Activated naive CD4-positive, alpha-beta T cell treated with anti-CD3 and anti-CD28 coated beads, Interleukin-2, amount 50 U/mL, for 72 hours (primary cell): ENCODE measurements at regions not wholly inside any gene's neighbourhood (a gene's known extent, or its start where the extent isn't known, plus 50 kb on each side); places are given as distances from the start of the nearest gene placed in this dataset.
"Not testable (repeated sequence)": the region's sequence is repeated elsewhere in the genome, so short reads cannot be mapped to it uniquely, and the experiment has no call there.

Experiments used
- ATAC-seq, 2 donors: fragments of 150-1000 bp; cut with Tn5 transposase; 2 replicates each; pipeline ENCODE4 v1.10.0; 2021; ENCODE audit warnings: mild to moderate bottlenecking in 2 of 2, moderate library complexity in 2 of 2
- DNase-seq, 2 donors: peaks; one replicate each; pipeline ENCODE4 v3.0.0; 2021 to 2022; ENCODE audit warnings: low spot score in 2 of 2
- H3K27ac Mint-ChIP-seq, 2 donors: one replicate each; pipeline ENCODE4 v1.8.0; 2022; ENCODE audit warnings: mild to moderate bottlenecking in 2 of 2, mixed read lengths in 2 of 2
- H3K36me3 Mint-ChIP-seq, 2 donors: one replicate each; pipeline ENCODE4 v1.8.0; 2022; ENCODE audit warnings: mixed read lengths in 2 of 2
- H3K9me3 Mint-ChIP-seq, 2 donors: one replicate each; pipeline ENCODE4 v1.8.0; 2022; ENCODE audit warnings: mixed read lengths in 2 of 2

DNA sequence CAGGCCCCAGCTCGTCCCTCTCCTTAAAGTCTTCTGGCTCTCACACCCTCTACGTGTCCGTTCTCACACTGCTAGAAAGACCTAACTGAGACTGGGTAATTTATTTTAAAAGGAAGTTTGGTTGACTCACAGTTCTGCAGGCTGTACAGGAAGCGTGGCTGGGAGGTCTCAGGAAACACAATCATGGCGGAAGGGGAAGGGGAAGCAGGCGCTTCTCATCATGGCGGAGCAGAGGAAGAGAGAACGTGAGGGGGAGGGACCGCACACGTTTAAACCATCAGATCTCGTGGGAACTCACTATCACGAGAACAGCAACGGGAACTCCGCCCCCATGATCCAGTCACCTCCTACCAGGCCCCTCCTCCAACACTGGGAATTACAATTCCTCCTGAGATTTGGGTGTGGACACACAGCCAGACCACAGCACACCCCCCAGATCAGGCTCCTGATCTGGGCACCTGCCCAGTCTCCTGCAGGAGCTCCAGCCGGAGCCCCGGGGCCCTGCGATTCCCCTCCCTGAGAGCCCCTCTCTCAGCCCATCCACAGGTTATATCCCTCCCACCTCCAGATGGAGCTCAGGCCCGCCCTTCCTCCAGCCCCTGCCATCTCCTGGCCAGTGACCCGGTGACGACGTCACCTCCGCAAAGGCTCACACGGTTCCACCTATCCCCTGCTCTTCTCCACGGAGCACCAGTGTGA is 170.2 kb downstream of the BRD1 start:
- DNase-seq (peak; percentile 70 to 83), ATAC-seq (peak; percentile 85 to 90)
- peaks cover 16 to 17% of the 10 kb centered on the region in 2 donors for H3K36me3 Mint-ChIP-seq
- H3K27ac Mint-ChIP-seq: peak overlapping the region; percentile 83 to 90
- no peaks in the 10 kb centered on the region for H3K9me3 Mint-ChIP-seq

DNA sequence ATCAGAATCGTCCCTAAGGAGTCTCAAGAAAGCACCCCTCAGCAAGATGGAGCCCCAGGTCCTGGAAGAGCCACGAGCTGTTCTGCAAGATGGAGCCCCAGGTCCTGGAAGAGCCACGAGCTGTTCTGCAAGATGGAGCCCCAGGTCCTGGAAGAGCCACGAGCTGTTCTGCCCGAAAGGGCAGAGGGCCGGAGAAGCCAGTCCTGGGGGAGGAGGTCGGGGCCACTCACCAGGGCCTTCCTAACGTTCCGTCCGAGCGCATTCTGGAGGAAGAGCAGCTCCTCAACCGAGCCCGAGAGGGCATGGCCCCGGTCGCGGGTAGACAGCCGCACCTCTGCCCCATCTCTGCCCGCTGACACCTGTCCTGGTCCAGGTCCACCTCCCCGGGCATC is 170.8 kb downstream of the BRD1 start:
- Mint-ChIP-seq H3K27ac (peak overlapping the region; percentile 83 to 90), H3K36me3 (peaks cover 17 to 22% of the 10 kb centered on the region in 2 donors)
- peak in 1 of 2 donors; percentile 35 for DNase-seq
- H3K9me3 Mint-ChIP-seq: not testable (repeated sequence)
- ATAC-seq: peak; percentile 17 to 84

GRCh38 chr22:49656291-49656851 is 171.3 kb downstream of the BRD1 start:
- Mint-ChIP-seq H3K36me3 (peaks cover 17 to 24% of the 10 kb centered on the region in 2 donors), H3K27ac (peak overlapping the region in 1 of 2 donors; percentile 90)

GRCh38 chr22:49655168-49655812 is 172.4 kb downstream of the BRD1 start:
- ATAC-seq: no peak
- DNase-seq: no peak
- H3K9me3 Mint-ChIP-seq: no peaks in the 10 kb centered on the region
- H3K36me3 Mint-ChIP-seq: peaks cover 17 to 31% of the 10 kb centered on the region in 2 donors
- H3K27ac Mint-ChIP-seq: peak overlapping the region in 1 of 2 donors; percentile 90

More at GRCh38 chr22:49656291-49656851, 171.3 kb downstream of the BRD1 start:
- no peak for DNase-seq
- H3K9me3 Mint-ChIP-seq: no peaks in the 10 kb centered on the region
- ATAC-seq: no peak

DNA sequence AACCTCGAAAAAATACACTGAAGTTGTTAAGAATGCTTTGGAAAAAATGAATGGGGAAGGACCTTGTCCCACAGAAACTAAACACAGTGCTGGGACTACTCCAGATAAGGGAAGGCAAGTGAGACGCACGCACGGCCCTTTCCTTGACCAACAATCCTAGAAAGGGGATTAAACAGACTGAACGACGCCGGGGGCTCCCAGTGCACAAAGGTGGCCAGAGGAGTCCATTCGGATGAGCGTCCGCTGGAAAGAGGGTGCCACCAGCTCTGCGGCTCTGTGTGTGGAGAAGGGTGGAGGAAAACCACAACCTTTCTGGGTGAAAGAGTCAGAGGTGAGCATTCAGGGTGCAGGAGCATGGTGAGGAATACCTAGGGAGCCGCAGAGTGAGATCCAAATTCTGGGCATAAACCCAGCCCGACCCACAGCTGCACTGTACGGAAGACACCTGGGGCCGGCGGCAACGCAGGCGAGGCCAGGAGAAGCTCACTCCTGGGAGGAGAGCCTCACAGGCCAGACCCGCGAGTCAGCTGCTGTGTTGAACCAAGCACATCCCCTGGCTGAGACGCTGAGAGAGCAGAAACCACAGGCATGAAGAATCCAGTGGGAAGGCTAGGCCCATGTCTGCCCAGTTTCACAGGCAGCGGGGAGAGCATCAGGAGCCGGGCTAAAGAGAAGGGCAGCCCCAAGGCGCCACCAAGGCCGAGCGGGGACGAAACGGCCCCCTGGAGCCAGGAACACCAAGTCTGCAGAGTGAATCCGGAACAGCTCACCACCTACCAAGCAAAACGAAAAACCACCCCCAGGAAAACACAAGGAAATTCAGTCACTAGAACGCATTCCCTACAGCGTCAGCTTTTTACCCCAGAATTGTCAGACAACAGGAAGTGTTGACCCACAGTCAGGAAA is 177.1 kb downstream of the BRD1 start:
- peaks cover 9 to 26% of the 10 kb centered on the region in 2 donors for H3K36me3 Mint-ChIP-seq

GRCh38 chr22:49649166-49650068 is 178.3 kb downstream of the BRD1 start:
- Mint-ChIP-seq H3K27ac (no peak overlapping the region), H3K9me3 (no peaks in the 10 kb centered on the region), H3K36me3 (peaks cover 0 to 26% of the 10 kb centered on the region in 2 donors)
- no peak for DNase-seq
- ATAC-seq: no peak

More for the DNA sequence above, 177.1 kb downstream of the BRD1 start:
- H3K9me3 Mint-ChIP-seq: no peaks in the 10 kb centered on the region
- DNase-seq (no peak), ATAC-seq (no peak)
- no peak overlapping the region for H3K27ac Mint-ChIP-seq

DNA sequence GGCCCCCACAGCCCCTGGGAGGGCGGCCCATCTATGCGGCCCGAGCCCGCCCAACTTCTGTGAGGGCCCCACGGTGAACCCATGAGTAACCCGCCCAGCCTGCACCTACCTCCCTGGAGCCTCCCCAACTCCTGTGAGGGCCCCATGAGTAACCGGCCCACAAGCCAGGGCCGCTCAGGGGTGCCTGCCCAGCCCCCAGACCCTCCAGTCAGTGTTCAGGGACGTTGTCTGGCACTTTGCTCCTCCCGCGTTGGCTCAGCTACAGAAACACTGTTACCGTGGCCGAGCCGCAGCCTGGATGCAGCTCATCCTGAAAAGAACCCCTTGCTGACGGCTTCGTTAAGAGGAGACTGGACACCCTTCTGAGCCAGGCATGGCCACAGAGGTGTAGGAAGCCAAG is 179.6 kb downstream of the BRD1 start:
- DNase-seq (no peak), ATAC-seq (no peak)
- peaks cover 0 to 23% of the 10 kb centered on the region in 2 donors for H3K36me3 Mint-ChIP-seq
- H3K27ac Mint-ChIP-seq: no peak overlapping the region
- H3K9me3 Mint-ChIP-seq: no peaks in the 10 kb centered on the region

DNA sequence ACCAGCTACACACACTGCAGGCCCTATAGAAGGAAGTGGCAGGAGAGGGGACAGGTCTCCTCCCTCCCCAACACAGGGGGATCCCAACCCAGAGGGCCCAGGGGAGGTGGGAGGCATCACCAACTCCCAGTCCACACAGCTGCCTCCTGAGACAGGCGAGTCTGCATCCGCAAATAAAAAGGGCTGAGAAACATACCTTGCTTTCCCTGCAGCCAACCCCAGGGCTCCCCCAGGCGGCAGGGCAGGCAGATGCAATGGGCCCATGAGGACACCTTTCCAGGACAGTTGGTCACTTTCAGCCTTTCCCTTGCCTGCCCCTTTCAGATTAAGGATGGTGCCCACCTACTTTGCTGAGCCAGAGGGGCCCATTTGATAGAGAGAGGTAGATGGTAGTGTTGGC is 180.0 kb downstream of the BRD1 start:
- no peak for ATAC-seq
- H3K36me3 Mint-ChIP-seq: peaks cover 0 to 18% of the 10 kb centered on the region in 2 donors
- H3K27ac Mint-ChIP-seq: no peak overlapping the region

DNA sequence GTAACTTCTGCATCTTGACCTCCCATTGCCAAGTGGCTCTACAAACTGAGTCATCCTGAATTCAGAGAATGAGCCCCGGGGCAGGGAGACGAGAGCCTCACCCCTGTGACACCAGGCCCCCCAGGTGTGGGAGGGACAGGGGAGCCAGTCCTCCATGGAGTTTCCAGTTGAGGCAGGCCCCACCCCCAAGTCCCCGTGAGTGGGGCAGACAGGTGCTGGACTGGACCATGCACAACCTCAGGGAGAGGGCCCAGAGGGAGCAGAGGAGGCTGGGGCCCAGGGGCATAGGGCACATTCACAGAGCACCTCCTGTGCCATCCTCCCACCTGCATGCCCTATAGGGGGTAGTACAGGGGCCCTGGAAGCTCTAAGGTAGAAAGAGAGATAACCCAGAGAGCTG is 180.8 kb downstream of the BRD1 start:
- DNase-seq (no peak), ATAC-seq (no peak)
- Mint-ChIP-seq H3K36me3 (peaks cover 0 to 11% of the 10 kb centered on the region in 2 donors), H3K27ac (no peak overlapping the region), H3K9me3 (no peaks in the 10 kb centered on the region)

More for the DNA sequence above, 180.0 kb downstream of the BRD1 start:
- no peak for DNase-seq
- no peaks in the 10 kb centered on the region for H3K9me3 Mint-ChIP-seq

DNA sequence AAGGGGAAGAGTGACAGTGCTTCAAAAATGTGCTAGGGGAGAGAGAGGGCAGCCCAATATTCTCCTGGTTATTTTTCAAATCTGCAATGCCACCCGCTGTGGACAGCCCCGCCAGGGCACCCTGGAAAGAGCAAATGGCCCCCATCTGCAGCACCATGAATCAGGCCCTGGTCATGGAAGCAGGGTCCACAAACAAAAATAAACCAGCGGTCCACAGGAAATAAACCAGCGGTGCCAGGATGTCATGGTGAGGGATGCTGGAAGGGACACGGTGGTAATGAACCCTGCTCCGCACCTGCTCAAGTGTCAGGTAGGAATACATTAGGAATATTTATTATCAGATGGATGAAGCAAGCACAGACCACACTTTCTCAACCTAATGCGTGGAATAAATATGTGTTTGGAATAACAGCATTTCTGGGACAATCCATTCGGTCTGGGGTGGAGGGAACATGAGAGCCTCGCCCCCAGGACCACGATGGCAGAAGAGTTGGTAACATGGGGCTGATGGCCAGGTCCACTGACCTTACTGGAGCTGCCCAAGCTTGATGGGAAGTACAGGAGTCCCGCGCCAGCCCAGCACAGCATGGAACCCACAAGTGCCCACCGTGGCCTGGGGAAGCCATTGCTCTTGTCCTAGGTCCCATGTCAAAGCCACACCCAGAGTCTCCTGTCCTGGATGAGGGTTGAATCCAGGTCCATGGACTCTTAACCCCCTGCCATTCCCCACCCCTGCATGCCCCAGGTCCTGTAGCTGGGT is 181.7 kb downstream of the BRD1 start:
- no peaks in the 10 kb centered on the region for H3K9me3 Mint-ChIP-seq
- ATAC-seq (no peak), DNase-seq (no peak)
- H3K27ac Mint-ChIP-seq: no peak overlapping the region
- peaks cover 0 to 8% of the 10 kb centered on the region in 2 donors for H3K36me3 Mint-ChIP-seq

- Mint-ChIP-seq H3K36me3 (peaks cover 0 to 1% of the 10 kb centered on the region in 2 donors), H3K9me3 (no peaks in the 10 kb centered on the region), H3K27ac (no peak overlapping the region)
- ATAC-seq: no peak
- no peak for DNase-seq
Observed at GRCh38 chr22:49645257-49645656, 182.4 kb downstream of the BRD1 start.

GRCh38 chr22:49643998-49644397 is 183.7 kb downstream of the BRD1 start:
- Mint-ChIP-seq H3K9me3 (no peaks in the 10 kb centered on the region), H3K36me3 (no peaks in the 10 kb centered on the region), H3K27ac (no peak overlapping the region)
- ATAC-seq: no peak
- no peak for DNase-seq

DNA sequence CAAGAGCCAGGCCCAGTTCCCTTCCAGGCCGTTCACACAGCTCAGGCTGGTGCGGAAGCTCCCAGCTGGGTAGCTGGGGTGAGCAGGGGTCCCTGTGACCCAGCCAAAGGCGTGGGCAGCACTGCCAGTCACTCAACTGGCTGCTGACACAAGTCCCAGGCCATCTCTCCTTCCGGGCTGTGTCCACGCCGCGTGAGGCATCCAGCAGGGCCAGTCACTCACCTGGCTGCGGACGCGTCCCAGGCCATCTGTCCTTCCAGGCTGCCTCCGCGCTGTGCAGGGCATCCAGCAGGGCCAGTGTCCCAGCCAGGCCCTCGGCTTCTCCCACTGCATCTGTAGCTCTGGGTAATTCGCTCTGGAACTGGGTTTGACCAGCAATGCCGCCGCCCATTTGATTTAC is 184.2 kb downstream of the BRD1 start:
- ATAC-seq: no peak
- H3K9me3 Mint-ChIP-seq: no peaks in the 10 kb centered on the region
- DNase-seq: no peak
- no peaks in the 10 kb centered on the region for H3K36me3 Mint-ChIP-seq
- H3K27ac Mint-ChIP-seq: no peak overlapping the region

DNA sequence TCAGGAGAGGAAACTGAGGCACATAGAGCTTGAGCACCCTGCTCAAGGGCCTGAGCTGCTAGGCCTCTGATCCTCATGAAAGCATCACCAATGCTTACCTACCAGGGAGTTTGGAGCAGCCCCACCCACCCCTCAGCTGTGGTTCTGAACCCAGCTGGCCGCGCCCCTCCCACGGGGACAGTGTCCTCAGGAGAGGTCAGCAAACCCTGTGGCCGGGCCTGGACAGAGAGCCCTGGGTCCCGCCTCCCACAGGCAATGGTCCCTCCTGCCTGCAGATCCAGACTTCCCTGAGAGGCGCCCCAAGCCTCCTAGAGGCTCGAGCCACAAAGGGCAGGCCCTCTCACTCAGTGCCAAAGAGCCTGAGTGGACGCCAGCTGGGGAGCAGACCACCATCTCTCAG is 184.9 kb downstream of the BRD1 start:
- no peak for ATAC-seq
- Mint-ChIP-seq H3K27ac (no peak overlapping the region), H3K9me3 (no peaks in the 10 kb centered on the region), H3K36me3 (no peaks in the 10 kb centered on the region)
- no peak for DNase-seq

DNA sequence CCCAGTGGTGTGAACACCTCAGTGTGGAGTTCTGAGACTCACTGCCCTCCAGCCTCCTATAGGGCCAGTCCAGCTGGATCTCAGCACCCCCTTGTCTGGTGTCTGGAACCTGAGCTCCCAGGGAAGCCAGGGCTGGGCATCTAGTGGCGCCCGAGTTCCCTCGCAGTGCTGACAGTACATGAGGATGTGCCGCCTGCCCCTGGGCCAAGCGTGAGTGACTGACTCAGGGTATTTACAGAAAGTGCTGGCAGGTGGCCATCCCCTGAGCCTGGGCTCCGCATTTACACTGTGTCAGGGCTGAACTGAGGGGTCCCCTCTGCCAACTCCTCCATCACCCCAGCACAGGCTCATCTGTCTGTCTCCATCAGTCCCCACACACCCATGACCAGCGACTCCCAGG is 185.3 kb downstream of the BRD1 start:
- DNase-seq (no peak), ATAC-seq (no peak)
- no peak overlapping the region for H3K27ac Mint-ChIP-seq
- no peaks in the 10 kb centered on the region for H3K36me3 Mint-ChIP-seq
- H3K9me3 Mint-ChIP-seq: no peaks in the 10 kb centered on the region
